ENCODE measurements at regions not wholly inside any gene's neighbourhood (a gene's known extent, or its start where the extent isn't known, plus 50 kb on each side); places are given as distances from the start of the nearest gene placed in this dataset.
A peak's percentile ranks its signal among the peaks of the same experiment; 100 is the strongest.

DNA sequence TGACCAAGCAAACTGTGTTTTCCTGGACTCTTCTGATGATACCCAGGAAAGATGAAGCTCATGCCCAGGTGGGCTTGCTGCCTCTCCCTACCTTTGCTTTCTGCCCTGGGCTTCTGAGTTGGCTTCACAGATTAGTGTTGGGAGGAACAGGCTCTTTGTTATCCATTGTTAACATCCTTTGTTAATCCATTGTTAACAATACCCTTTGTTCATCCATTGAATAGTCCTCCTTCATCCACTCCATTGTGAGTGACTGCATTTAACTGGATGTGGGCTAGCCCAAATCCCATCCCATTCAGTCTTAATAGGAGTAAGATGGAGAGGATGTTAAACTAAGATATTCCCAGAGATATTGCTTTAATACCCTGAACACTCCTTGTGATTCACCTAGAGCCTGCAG is 199.0 kb upstream of the LNX1 start:
- DNase-seq (ENCODE audit: low spot score, unreplicated experiment) = no peak
- no peaks in the 10 kb centered on the region for H3K36me3 Mint-ChIP-seq (ENCODE audit: insufficient read depth)
- no peaks in the 10 kb centered on the region for H3K4me1 Mint-ChIP-seq (ENCODE audit: low read depth)
- TF ChIP-seq, protein P1, sequence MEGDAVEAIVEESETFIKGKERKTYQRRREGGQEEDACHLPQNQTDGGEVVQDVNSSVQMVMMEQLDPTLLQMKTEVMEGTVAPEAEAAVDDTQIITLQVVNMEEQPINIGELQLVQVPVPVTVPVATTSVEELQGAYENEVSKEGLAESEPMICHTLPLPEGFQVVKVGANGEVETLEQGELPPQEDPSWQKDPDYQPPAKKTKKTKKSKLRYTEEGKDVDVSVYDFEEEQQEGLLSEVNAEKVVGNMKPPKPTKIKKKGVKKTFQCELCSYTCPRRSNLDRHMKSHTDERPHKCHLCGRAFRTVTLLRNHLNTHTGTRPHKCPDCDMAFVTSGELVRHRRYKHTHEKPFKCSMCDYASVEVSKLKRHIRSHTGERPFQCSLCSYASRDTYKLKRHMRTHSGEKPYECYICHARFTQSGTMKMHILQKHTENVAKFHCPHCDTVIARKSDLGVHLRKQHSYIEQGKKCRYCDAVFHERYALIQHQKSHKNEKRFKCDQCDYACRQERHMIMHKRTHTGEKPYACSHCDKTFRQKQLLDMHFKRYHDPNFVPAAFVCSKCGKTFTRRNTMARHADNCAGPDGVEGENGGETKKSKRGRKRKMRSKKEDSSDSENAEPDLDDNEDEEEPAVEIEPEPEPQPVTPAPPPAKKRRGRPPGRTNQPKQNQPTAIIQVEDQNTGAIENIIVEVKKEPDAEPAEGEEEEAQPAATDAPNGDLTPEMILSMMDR (IDR thresholded peaks at IDR 0.05; ENCODE audit: unreplicated experiment) = no peak
- H3K4me3 Mint-ChIP-seq (ENCODE audit: low read depth) = no peak overlapping the region
- H3K9me3 Mint-ChIP-seq (ENCODE audit: low read depth) = no peaks in the 10 kb centered on the region
- no peak overlapping the region for H3K27ac Mint-ChIP-seq
- H3K27me3 Mint-ChIP-seq = peaks cover 22% of the 10 kb centered on the region

DNA sequence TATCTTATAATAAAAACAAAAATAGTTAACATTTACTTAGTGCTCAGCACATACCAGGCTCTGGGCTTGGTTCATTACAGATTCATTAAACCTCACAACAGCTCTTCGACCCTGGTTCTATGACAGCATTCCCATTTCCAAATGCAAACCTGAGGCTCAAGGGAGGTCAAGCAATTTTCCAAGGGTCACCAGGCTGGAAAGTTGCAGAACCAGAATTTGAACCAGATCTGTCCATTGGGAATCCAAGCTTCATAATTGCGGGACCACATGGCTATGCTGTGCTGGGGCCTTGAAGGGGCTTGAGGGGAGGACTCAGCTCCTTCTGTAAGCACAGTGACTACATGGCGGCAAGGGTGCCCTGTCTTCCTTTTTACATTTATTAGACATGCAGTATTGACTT is 197.3 kb upstream of the LNX1 start:
- Mint-ChIP-seq H3K36me3 (ENCODE audit: insufficient read depth) (no peaks in the 10 kb centered on the region), H3K4me1 (ENCODE audit: low read depth) (no peaks in the 10 kb centered on the region), H3K4me3 (ENCODE audit: low read depth) (no peak overlapping the region), H3K27ac (no peak overlapping the region), H3K9me3 (ENCODE audit: low read depth) (no peaks in the 10 kb centered on the region), H3K27me3 (peaks cover 23% of the 10 kb centered on the region)
- TF ChIP-seq, protein P1 (IDR thresholded peaks at IDR 0.05; ENCODE audit: unreplicated experiment) = no peak
- DNase-seq (ENCODE audit: low spot score, unreplicated experiment) = no peak

DNA sequence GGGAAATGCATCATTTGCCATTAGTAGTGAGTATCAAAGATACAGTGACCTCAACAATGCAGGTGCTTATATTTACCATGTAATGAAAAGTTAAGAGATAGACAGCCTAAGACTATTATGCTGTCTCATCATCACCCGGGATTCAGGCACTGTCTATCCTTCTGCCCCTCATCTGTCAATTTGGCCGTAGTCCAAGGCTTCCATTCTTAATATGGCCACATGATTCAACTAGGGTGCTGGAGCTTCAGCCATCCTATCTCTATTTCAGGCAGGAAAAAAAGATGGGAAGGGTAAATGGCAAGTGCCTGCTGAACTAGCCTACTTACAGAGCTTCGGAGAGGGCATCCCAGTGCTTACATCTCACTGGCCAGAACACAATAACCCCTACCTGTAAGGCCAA is 196.7 kb upstream of the LNX1 start:
- TF ChIP-seq, protein P1 (IDR thresholded peaks at IDR 0.05; ENCODE audit: unreplicated experiment) = no peak
- DNase-seq (ENCODE audit: low spot score, unreplicated experiment) = no peak
- Mint-ChIP-seq H3K4me1 (ENCODE audit: low read depth) (no peaks in the 10 kb centered on the region), H3K27ac (peak overlapping the region; percentile 34), H3K27me3 (peaks cover 23% of the 10 kb centered on the region), H3K9me3 (ENCODE audit: low read depth) (no peaks in the 10 kb centered on the region), H3K4me3 (ENCODE audit: low read depth) (no peak overlapping the region), H3K36me3 (ENCODE audit: insufficient read depth) (no peaks in the 10 kb centered on the region)

DNA sequence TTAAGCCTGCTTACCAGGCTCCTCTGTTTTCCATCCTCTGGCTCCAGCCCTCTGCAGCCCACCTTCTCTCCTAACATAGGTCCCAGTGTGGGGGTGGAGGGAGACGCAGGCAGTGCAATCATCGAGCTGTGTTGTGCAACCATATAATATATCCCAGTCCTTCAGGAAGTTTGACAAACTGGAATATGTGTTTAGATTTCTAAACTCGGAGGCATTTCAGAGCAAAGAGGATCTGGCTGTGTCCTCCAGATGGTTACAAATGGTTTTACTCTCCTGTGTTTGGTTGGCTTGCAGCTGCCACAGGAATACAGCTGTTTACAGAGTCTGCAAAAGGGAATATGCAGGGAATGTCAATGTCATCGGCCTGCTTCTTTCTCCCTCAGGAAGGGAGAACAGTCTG is 195.3 kb upstream of the LNX1 start:
- no peak overlapping the region for H3K4me3 Mint-ChIP-seq (ENCODE audit: low read depth)
- no peaks in the 10 kb centered on the region for H3K4me1 Mint-ChIP-seq (ENCODE audit: low read depth)
- no peak overlapping the region for H3K27ac Mint-ChIP-seq
- H3K36me3 Mint-ChIP-seq (ENCODE audit: insufficient read depth) = no peaks in the 10 kb centered on the region
- TF ChIP-seq, protein P1 (IDR thresholded peaks at IDR 0.05; ENCODE audit: unreplicated experiment) = no peak
- no peaks in the 10 kb centered on the region for H3K9me3 Mint-ChIP-seq (ENCODE audit: low read depth)
- no peak for DNase-seq (ENCODE audit: low spot score, unreplicated experiment)
- H3K27me3 Mint-ChIP-seq = peaks cover 14% of the 10 kb centered on the region

DNA sequence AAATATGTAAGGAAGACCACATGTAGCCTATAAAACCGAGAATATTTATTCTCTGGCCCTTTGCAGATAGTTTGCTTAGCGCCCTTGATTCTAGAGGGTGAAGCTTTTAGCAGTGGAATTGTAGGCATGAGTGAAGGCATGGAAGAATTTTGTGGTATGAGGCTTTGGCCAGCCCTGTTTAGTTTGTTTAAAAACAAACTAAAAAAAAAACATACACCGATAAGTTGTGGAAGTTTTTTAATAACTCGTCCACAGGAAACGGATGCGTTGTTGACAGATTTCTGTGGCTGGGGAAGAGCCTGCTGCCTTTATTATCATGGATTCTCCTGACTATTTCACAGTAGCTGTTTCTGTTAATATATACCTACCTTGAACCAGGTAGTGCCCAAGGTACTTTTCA is 194.7 kb upstream of the LNX1 start:
- no peak for DNase-seq (ENCODE audit: low spot score, unreplicated experiment)
- TF ChIP-seq, protein P1 (IDR thresholded peaks at IDR 0.05; ENCODE audit: unreplicated experiment) = no peak
- Mint-ChIP-seq H3K36me3 (ENCODE audit: insufficient read depth) (no peaks in the 10 kb centered on the region), H3K27me3 (peaks cover 13% of the 10 kb centered on the region), H3K9me3 (ENCODE audit: low read depth) (no peaks in the 10 kb centered on the region), H3K4me1 (ENCODE audit: low read depth) (peaks cover 5% of the 10 kb centered on the region), H3K27ac (no peak overlapping the region), H3K4me3 (ENCODE audit: low read depth) (no peak overlapping the region)
